ENCODE measurements at regions not wholly inside any gene's neighbourhood (a gene's known extent, or its start where the extent isn't known, plus 50 kb on each side); places are given as distances from the start of the nearest gene placed in this dataset.

GRCh38 chr5:17123010-17123409 lies 94.4 kb upstream of the BASP1 start:
- TF ChIP-seq REST (IDR thresholded peaks at IDR 0.05; ENCODE audit: insufficient replicate concordance, low read depth) (no peak), CTCF (IDR thresholded peaks at IDR 0.05; ENCODE audit: insufficient read depth, low read length) (no peak)

Measured in HL-60 (cell line).